DND-41 (cell line): ENCODE measurements at regions not wholly inside any gene's neighbourhood (a gene's known extent, or its start where the extent isn't known, plus 50 kb on each side); places are given as distances from the start of the nearest gene placed in this dataset.

Experiments used
- ATAC-seq: fragments of 200-7000 bp; cut with Tn5 transposase; 3 replicates; pipeline ENCODE4 v1.9.1; 2021; ENCODE audit warnings: low read depth; ENCODE audit not compliant: insufficient read depth
- DNase-seq: peaks from one replicate; pipeline ENCODE4 v3.0.0-alpha.2; 2020
- H2AFZ ChIP-seq: 2 replicates; pipeline ENCODE4 v1.6.0; 2012; ENCODE audit warnings: low read depth, low read length
- H3K27ac ChIP-seq: 2 replicates; pipeline ENCODE4 v1.5.1; 2012; ENCODE audit warnings: low read length, inconsistent platforms
- H3K27me3 ChIP-seq: fragments of 200-600 bp; sonication (generic); 2 replicates; pipeline ENCODE4 v1.6.0; 2012; ENCODE audit warnings: low read length, mild to moderate bottlenecking, inconsistent platforms; ENCODE audit not compliant: insufficient read depth, poor library complexity
- H3K36me3 ChIP-seq: 2 replicates; pipeline ENCODE4 v1.5.1; 2012; ENCODE audit warnings: low read length, inconsistent platforms; ENCODE audit not compliant: insufficient read depth
- H3K4me1 ChIP-seq: 2 replicates; pipeline ENCODE4 v1.5.1; 2012; ENCODE audit warnings: mild to moderate bottlenecking, low read length; ENCODE audit not compliant: insufficient read depth
- H3K4me2 ChIP-seq: 2 replicates; pipeline ENCODE4 v1.6.0; 2012; ENCODE audit warnings: mild to moderate bottlenecking, moderate library complexity, low read length, inconsistent platforms; ENCODE audit not compliant: insufficient read depth
- H3K4me3 ChIP-seq, 2 experiments: fragments of 200-600 bp in 1 of 2; shearing (Covaris generic) in 1 of 2; 2 replicates each; pipeline ENCODE4 v1.5.1; 2012 to 2016; ENCODE audit warnings: inconsistent platforms in 2 of 2, low read length in 2 of 2, mild to moderate bottlenecking in 2 of 2, low read depth in 1 of 2, moderate library complexity in 1 of 2
- H3K79me2 ChIP-seq: 2 replicates; pipeline ENCODE4 v1.6.0; 2012; ENCODE audit warnings: low read length, inconsistent platforms; ENCODE audit not compliant: insufficient read depth
- H3K9ac ChIP-seq: 2 replicates; pipeline ENCODE4 v1.6.0; 2012; ENCODE audit warnings: low read depth, mild to moderate bottlenecking, inconsistent platforms, low read length, moderate library complexity
- H3K9me3 ChIP-seq: 2 replicates; pipeline ENCODE4 v1.5.1; 2012; ENCODE audit warnings: low read length, moderate library complexity, mild to moderate bottlenecking, inconsistent platforms; ENCODE audit not compliant: insufficient read depth, severe bottlenecking
- H4K20me1 ChIP-seq: 2 replicates; pipeline ENCODE4 v1.6.0; 2012; ENCODE audit warnings: low read length; ENCODE audit not compliant: insufficient read depth
- EZH2 ChIP-seq: IDR thresholded peaks from 3 replicates; pipeline ENCODE4 v1.6.1; 2012; ENCODE audit warnings: borderline replicate concordance, low read depth, mild to moderate bottlenecking, moderate library complexity, low read length, inconsistent platforms; ENCODE audit not compliant: severe bottlenecking
- TF ChIP-seq, protein P1 (sequence below): IDR thresholded peaks from 2 replicates; pipeline ENCODE4 v1.5.1; 2012; ENCODE audit warnings: borderline replicate concordance, low read length, moderate library complexity, mild to moderate bottlenecking; ENCODE audit not compliant: poor library complexity, severe bottlenecking; ENCODE audit errors: extremely low read depth

DNA sequence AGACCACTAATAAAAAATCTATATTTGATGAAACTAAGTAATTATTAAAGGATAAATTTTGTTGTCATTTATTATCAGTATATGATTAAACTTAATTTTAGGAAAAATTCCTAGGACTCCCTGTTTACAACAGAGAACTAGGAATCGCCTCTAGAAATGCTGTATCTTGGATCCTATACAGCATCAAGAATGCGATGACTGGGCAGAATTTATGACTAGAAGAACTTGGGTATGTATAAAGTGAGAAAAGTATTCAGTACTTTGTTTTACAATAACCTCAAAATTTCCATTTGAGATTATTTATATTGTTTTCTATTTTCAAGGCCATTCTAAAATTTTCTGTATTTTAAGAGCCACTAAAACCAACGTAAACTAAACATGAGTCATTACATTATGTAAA, 82.3 kb upstream of the AGTR1 start:
- H3K4me3 ChIP-seq, result no peak overlapping the region
- no peak overlapping the region for H2AFZ ChIP-seq
- no peaks in the 10 kb centered on the region for H3K9me3 ChIP-seq
- no peaks in the 10 kb centered on the region for H4K20me1 ChIP-seq
- H3K4me2 ChIP-seq, result no peak overlapping the region
- no peaks in the 10 kb centered on the region for H3K79me2 ChIP-seq
- no peaks in the 10 kb centered on the region for H3K27me3 ChIP-seq
- no peaks in the 10 kb centered on the region for H3K36me3 ChIP-seq
- H3K27ac ChIP-seq, result no peak overlapping the region
- ATAC-seq (no peak), DNase-seq (no peak)
- TF ChIP-seq EZH2, result no peak
- TF ChIP-seq, protein P1, sequence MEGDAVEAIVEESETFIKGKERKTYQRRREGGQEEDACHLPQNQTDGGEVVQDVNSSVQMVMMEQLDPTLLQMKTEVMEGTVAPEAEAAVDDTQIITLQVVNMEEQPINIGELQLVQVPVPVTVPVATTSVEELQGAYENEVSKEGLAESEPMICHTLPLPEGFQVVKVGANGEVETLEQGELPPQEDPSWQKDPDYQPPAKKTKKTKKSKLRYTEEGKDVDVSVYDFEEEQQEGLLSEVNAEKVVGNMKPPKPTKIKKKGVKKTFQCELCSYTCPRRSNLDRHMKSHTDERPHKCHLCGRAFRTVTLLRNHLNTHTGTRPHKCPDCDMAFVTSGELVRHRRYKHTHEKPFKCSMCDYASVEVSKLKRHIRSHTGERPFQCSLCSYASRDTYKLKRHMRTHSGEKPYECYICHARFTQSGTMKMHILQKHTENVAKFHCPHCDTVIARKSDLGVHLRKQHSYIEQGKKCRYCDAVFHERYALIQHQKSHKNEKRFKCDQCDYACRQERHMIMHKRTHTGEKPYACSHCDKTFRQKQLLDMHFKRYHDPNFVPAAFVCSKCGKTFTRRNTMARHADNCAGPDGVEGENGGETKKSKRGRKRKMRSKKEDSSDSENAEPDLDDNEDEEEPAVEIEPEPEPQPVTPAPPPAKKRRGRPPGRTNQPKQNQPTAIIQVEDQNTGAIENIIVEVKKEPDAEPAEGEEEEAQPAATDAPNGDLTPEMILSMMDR, result no peak
- no peak overlapping the region for H3K9ac ChIP-seq
- H3K4me1 ChIP-seq, result no peaks in the 10 kb centered on the region

DNA sequence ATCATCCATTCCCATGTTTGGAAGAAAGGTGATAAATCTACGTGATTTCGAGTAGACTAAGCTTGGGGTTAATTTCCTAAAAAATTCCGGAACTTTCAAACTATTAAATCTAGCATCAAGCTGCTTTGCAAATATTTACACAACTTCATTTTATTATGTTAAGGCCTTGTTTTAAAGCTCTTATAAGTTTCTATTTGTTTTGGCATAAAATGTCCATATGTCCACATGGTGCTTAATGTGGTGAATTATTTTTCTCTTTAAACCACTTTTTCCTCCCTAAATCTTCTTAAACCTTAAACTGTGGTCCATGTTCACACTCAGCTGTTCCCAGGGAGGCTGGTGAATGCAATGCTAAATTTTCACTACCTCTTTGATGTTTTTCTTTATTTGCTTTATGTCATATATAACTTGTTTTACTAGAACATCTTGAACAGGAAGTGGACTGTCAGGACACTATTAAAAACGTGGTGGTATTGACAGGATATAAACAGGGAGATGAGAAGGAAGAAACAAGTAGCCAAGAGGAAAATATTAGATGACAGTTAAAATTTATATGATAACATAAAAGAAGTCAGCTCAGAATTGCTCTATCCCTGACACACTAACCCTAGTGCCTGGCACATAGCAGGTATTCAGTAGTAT, 72.5 kb upstream of the AGTR1 start:
- no peak for TF ChIP-seq EZH2
- TF ChIP-seq, protein P1, result no peak
- Histone ChIP-seq H3K9me3 (no peaks in the 10 kb centered on the region), H3K4me2 (no peak overlapping the region), H3K4me3 (no peak overlapping the region), H3K36me3 (no peaks in the 10 kb centered on the region), H3K4me1 (no peaks in the 10 kb centered on the region), H3K79me2 (no peaks in the 10 kb centered on the region), H3K27me3 (no peaks in the 10 kb centered on the region), H3K9ac (no peak overlapping the region), H3K27ac (no peak overlapping the region), H2AFZ (no peak overlapping the region), H4K20me1 (no peaks in the 10 kb centered on the region)
- DNase-seq (no peak), ATAC-seq (no peak)

DNA sequence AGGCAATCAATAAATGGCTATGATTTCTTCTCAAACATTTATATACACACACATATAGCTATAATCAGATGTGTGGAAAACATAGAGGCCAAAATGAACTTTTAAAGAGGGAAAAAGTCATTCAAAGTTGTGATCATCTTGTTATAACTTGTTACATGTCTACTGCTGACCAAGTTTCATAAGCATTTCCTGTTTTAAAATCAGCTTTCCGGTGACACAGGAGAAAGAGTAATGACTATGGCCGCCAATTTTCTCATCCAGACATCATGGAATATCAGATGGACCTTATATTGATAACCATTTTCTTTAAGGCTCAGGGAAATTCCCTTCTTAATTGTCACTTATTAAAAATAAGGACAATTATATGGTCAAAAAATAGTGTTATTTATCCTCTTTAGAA, 71.7 kb upstream of the AGTR1 start:
- Histone ChIP-seq H3K36me3 (no peaks in the 10 kb centered on the region), H3K79me2 (no peaks in the 10 kb centered on the region), H3K4me3 (no peak overlapping the region), H3K27me3 (no peaks in the 10 kb centered on the region), H3K27ac (no peak overlapping the region), H3K4me2 (no peak overlapping the region), H2AFZ (no peak overlapping the region), H3K9ac (no peak overlapping the region), H3K4me1 (no peaks in the 10 kb centered on the region), H3K9me3 (no peaks in the 10 kb centered on the region), H4K20me1 (no peaks in the 10 kb centered on the region)
- no peak for TF ChIP-seq EZH2
- TF ChIP-seq, protein P1, result no peak
- ATAC-seq, result no peak
- no peak for DNase-seq

DNA sequence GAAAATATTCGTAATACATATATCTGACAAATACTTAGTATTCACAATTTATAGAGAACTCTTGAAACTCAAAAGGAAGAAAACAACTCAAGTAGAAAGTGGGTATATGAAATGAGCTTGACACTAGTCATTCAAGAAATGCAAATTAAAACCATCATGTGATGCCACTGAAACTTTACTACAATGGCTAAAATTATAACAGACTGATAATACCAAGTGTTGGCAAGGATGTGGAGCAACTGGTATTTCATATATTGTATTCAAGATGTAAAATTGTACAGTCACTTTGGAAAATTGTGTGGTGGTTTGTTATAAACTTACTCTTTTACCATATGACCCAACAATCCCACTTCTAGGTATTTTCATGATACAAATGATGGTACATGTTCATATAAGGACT, 68.7 kb upstream of the AGTR1 start:
- no peaks in the 10 kb centered on the region for H3K9me3 ChIP-seq

More for the DNA sequence above, 68.7 kb upstream of the AGTR1 start:
- H3K36me3 ChIP-seq, result no peaks in the 10 kb centered on the region
- H3K27ac ChIP-seq, result no peak overlapping the region
- TF ChIP-seq EZH2, result no peak
- TF ChIP-seq, protein P1, result no peak
- H3K27me3 ChIP-seq, result no peaks in the 10 kb centered on the region
- H3K9ac ChIP-seq, result no peak overlapping the region
- no peaks in the 10 kb centered on the region for H4K20me1 ChIP-seq
- no peak overlapping the region for H2AFZ ChIP-seq
- H3K4me2 ChIP-seq, result no peak overlapping the region
- no peak overlapping the region for H3K4me3 ChIP-seq
- no peaks in the 10 kb centered on the region for H3K79me2 ChIP-seq
- ATAC-seq (no peak), DNase-seq (no peak)
- H3K4me1 ChIP-seq, result no peaks in the 10 kb centered on the region
